DMS 273 (cell line): ENCODE measurements at regions not wholly inside any gene's neighbourhood (a gene's known extent, or its start where the extent isn't known, plus 50 kb on each side); places are given as distances from the start of the nearest gene placed in this dataset.
A peak's percentile ranks its signal among the peaks of the same experiment; 100 is the strongest.

Experiments used
- DNase-seq: peaks from one replicate; lab custom pipeline; 2025; ENCODE audit not compliant: unreplicated experiment; lab: John Stamatoyannopoulos, UW

DNA sequence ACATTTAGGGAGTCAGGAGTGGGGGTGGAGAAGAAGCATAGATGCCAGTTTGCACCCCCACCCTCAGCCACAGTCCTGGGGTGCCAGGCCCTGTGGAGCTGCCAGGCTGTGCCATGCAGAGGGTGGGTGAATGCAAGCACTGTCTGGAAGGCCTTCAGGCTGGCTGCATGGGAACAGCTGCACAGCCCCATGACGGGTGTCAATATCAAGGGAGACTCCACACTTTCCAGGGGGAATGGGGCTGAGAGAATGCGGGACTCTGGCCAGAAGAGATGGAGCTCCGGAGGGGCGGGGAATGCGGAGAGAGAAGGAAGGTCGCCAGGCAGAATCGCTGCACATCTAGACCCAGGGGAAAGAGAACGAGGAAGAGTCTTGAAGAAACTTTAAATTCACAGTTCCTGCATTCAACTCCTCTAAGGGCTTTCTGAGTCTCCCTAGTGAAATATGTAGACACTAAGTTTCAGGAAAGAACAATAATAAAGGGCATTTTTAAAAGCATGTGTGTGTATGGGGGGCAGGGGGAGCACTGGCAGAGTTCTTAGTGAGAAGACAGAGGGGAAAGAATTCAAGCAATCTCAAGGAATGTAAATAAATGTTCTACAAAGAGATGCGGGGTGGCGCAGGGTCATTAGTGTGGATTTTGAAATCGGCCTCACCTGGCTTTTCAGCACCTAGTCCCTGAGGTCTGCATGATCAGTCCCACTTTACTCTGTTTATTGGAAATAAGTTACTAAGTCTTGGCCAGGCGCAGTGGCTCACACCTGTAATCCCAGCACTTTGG lies 59.1 kb downstream of the BOD1 start:
- no peak for DNase-seq

GRCh38 chr5:173556142-173557028 lies 60.1 kb downstream of the BOD1 start:
- DNase-seq = no peak

GRCh38 chr5:173554989-173555705 lies 61.3 kb downstream of the BOD1 start:
- DNase-seq = no peak

GRCh38 chr5:173554038-173554955 lies 62.2 kb downstream of the BOD1 start:
- no peak for DNase-seq

DNA sequence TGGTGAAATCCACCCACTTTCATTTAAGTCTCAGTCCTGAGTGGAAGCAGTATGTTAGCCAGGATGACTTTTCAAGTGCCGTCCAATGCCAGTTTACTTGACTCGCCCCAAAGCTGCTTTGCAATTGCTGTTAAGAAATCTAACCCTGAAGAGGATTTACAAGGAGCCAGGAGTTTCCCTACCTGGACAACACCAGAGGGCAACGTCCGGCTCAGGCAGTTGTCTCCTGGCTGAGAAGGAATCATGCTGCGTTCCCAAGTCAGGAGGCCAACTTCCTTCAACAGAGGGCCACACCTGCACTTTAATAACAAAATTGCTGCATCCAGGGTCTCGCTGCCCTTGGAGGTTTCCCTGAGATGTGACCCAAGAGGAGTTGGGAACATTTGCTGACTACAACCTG lies 65.8 kb downstream of the BOD1 start:
- DNase-seq = no peak

DNA sequence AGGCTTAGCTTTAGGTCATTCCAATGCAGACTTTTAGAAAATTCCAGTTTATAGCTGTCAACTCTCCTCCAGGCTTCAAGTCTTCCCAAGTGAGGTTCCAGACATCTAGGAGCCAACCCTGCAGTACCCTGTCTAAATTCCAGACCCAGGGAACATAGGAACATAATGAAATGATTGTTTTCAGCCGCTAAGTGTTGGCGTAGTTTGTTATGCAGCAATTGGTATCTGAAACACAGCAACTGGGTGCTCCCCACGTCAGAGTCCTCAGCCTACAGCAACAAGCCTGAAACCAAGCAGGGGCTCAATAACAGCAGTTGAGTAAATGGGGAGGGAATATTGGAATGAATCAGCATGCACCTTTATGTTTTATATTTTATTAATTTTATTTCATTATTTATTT lies 66.8 kb downstream of the BOD1 start:
- DNase-seq = no peak

DNA sequence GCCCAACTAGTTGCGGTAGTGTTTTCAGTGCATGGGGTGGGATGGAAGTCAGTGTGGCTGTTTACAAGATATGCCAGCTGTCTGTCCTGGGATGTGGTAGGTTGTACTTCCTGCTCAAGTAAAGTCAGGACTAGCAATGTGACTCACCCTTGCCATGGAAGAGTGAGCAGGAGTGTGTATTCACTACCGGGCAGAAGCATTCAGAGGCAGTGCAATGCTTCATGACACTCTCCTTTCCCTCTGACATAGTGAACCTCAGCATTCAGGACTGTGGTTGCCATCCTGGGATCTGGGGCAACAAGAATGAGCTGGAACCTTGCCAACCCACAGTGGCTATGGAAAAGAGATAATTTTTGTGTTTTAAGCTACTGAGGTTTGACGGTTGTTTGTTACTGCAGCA lies 68.9 kb downstream of the BOD1 start:
- DNase-seq = no peak

- peak; percentile 6 for DNase-seq
Observed at GRCh38 chr5:173542964-173543363, 73.5 kb downstream of the BOD1 start.

DNA sequence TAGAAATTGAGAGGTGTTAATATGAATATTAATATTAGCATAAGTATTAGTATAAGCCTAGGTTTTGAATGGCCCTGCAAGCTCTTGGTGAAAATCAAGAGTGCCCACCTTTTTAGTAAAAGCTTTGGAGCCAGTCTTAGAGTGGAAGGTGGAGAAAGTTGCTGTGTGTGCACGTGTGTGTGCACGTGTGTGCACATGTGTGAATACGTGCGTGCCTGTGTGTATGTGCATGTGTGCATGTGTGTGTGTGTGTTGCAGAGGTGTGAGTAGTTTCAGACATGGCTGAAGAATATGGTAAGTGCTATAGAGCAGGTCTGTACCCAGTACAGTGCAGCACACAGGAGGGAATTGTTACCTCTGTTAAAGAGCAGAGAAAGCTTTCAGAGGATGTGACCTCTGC lies 74.3 kb downstream of the BOD1 start:
- no peak for DNase-seq

DNA sequence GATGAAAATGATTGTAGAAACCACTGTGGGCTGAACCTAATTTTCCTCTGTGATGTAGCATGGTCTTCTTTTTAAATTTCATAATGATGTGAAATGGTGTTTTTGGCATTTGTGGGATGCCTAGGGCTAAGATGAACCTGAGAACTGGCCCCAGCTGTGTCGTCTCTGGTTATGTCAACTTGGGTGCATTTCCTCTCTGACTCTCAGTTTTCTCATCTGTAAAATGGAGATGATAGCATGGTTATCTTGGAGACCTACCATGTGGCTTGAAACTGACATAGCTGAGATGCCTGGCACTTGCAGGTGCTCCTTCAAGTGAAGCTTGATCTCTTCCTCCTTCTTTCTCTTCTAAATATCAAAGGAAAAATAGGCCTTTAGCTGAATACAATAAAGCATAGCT lies 77.8 kb downstream of the BOD1 start:
- no peak for DNase-seq

- DNase-seq = no peak
Observed at GRCh38 chr5:173538018-173538417, 78.4 kb downstream of the BOD1 start.

GRCh38 chr5:173537228-173537627 lies 79.2 kb downstream of the BOD1 start:
- no peak for DNase-seq

DNA sequence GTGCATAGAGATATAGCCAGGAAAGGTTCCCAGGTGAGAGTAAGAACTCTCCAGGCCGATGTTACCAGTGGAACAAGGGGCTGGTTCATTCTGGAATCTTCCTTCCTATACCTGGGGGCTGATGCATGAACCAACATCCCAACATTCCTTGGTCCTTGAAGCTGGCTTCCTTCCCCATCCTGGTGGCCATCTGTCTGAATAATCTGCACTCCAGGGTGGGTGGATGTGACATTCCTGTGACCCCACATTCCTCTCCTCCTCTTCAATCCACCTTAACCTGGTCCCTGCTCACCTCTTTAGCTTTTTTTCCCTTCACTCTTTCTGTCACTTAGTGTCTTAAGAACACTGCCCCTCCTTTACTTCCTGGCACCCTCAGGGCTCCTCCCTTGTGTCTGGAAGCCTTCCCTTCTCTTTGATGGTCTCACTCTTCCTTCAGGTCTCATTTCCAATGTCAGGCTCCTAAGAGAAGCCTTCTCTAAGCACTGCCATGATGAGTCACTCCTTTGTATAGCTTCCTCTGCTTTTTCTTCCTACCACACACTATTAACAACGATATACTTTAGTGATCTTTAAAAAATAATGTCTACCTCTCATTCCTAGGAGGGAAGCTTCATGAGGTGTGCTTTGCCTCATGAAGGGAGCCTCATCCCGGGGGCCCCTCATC lies 80.3 kb downstream of the BOD1 start:
- no peak for DNase-seq

- DNase-seq = no peak
Observed at GRCh38 chr5:173535166-173535975, 81.1 kb downstream of the BOD1 start.

DNA sequence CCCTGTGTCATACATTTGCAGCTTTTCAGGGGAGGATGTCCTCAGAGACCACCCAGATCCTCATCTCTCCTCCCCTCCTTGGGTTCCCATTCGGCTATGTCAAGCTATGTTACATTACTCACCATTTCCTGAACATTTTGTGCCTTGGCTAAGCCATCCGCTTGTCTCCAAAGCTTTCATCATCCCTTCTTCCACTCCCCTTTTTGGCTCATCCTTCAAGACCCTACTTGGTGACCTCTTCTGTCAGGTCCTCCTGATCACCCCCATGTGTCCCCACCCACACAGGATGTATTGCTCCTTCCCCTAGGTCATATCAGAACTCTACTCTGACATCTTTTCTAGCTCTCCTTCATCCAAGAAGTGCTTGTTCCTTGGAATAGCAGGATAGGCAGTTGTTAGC lies 81.8 kb downstream of the BOD1 start:
- no peak for DNase-seq

DNA sequence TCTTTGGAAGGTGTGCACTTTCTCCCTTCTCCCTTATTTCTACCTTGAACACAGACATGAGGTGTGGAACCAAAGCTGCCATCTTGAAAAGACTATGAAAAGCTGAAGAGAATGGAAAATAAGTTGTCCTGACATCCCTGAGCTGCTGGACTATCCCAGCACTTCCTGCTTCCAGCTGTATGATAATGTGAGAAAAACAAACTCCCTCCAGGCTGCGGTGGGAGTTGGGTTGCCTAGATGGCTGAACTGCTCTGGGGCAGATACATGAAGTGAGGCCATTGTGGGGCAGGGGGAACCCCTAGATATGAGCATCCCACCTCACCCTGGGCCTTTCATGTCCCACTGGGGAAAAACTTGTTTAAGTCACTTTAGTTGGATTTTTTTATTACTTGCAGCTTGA lies 82.4 kb downstream of the BOD1 start:
- DNase-seq = no peak

GRCh38 chr5:173532689-173533250 lies 83.7 kb downstream of the BOD1 start:
- DNase-seq = no peak

- DNase-seq = no peak
Observed at GRCh38 chr5:173531863-173532262, 84.6 kb downstream of the BOD1 start.

DNA sequence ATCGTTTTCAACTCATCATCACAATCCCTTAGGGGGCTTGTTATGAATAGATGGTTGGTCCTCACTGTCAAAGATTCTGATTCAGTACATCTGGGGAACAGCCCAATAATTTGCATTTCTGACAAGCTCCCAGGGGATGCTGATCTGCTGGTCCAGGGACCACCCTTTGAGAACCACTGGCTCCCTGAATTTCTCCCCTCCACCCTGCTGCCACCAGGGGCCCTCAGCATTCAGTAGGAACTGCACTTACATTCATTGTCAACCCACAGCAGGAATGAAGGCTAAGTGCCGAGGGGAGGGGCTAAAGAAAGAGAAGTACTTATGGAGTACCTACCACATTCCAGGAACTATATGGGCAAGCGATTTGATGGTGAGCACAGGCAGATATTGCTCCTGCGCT lies 85.9 kb downstream of the BOD1 start:
- DNase-seq = peak; percentile 5
